ENCODE measurements at regions not wholly inside any gene's neighbourhood (a gene's known extent, or its start where the extent isn't known, plus 50 kb on each side); places are given as distances from the start of the nearest gene placed in this dataset.

- no peak for DNase-seq
Observed at GRCh38 chr5:171581781-171582180, 162.3 kb downstream of the FGF18 start.

- DNase-seq = no peak
Observed at GRCh38 chr5:171582849-171583248, 163.4 kb downstream of the FGF18 start.

GRCh38 chr5:171585981-171586380 is 166.5 kb downstream of the FGF18 start:
- no peak for DNase-seq

GRCh38 chr5:171586436-171586835 is 167.0 kb downstream of the FGF18 start:
- no peak for DNase-seq

- DNase-seq = no peak
Observed at GRCh38 chr5:171588046-171588445, 168.6 kb downstream of the FGF18 start.

GRCh38 chr5:171588790-171589189 is 169.3 kb downstream of the FGF18 start:
- no peak for DNase-seq

- DNase-seq = no peak
Observed at GRCh38 chr5:171589461-171589860, 170.0 kb downstream of the FGF18 start.

GRCh38 chr5:171592076-171592475 is 172.6 kb downstream of the FGF18 start:
- no peak for DNase-seq

- DNase-seq = no peak
Observed at GRCh38 chr5:171592736-171593135, 173.3 kb downstream of the FGF18 start.

GRCh38 chr5:171593401-171593800 is 174.0 kb downstream of the FGF18 start:
- DNase-seq = no peak

GRCh38 chr5:171593976-171594375 is 174.5 kb downstream of the FGF18 start:
- no peak for DNase-seq

- DNase-seq = no peak
Observed at GRCh38 chr5:171595401-171595800, 176.0 kb downstream of the FGF18 start.

GRCh38 chr5:171595801-171596231 is 176.4 kb downstream of the FGF18 start:
- DNase-seq = no peak

GRCh38 chr5:171596391-171596878 is 177.0 kb downstream of the FGF18 start:
- DNase-seq = no peak

- no peak for DNase-seq
Observed at GRCh38 chr5:171597946-171598640, 178.6 kb downstream of the FGF18 start.

GRCh38 chr5:171598641-171599152 is 179.2 kb downstream of the FGF18 start:
- no peak for DNase-seq

GRCh38 chr5:171599411-171599810 is 180.0 kb downstream of the FGF18 start:
- DNase-seq = no peak

- DNase-seq = no peak
Observed at GRCh38 chr5:171599957-171600612, 180.6 kb downstream of the FGF18 start.

GRCh38 chr5:171600741-171601265 is 181.4 kb downstream of the FGF18 start:
- no peak for DNase-seq

- DNase-seq = no peak
Observed at GRCh38 chr5:171601266-171601881, 181.9 kb downstream of the FGF18 start.

- DNase-seq = no peak
Observed at GRCh38 chr5:171603591-171603990, 182.0 kb upstream of the SMIM23 start.

GRCh38 chr5:171604195-171604594 is 181.4 kb upstream of the SMIM23 start:
- DNase-seq = no peak

- no peak for DNase-seq
Observed at GRCh38 chr5:171606414-171607024, 179.1 kb upstream of the SMIM23 start.
